ENCODE measurements at regions not wholly inside any gene's neighbourhood (a gene's known extent, or its start where the extent isn't known, plus 50 kb on each side); places are given as distances from the start of the nearest gene placed in this dataset.
"Not testable (repeated sequence)": the region's sequence is repeated elsewhere in the genome, so short reads cannot be mapped to it uniquely, and the experiment has no call there.

- no peak for DNase-seq (ENCODE audit: low read depth in 2 of 2)
Observed at GRCh38 chr22:23450434-23450795, 129.7 kb downstream of the IGLL1 start.

DNA sequence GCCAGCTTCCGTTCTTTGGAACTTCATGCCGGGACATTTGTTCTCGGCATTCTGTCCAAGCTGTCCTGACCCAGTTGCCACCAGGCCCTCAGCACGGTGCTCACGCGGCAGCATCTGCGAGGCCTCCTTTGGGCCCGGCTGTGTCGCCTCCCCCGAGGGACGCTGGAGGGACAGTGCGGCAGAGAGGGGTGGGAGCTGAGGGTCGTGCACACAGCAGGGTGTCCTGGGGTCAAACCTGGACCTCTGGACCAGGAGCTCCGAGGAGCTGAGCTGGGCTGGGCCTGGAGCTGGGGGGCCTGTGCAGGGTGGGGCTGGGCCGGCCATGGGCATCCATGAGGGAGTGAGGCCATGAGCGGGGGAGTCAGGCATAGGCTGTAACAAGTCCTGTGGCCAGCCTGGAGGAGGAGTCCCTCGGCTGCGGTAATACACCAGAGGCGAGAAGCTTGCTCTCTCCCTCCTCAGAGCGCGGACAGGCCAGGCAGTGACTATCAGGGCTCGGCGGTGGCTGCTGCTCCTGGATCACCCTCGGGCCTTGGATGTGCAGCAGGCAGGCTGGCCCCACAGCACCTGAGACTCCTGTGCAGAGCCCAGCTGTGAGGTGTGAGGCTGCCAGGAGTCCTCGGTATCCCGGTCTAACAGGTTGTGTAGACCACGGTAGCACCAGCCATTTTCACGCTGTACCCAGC is 130.2 kb downstream of the IGLL1 start:
- not testable (repeated sequence) for H3K4me3 ChIP-seq (replicated peaks in 1 of 2; ENCODE audit: low read depth in 2 of 2, low read length in 2 of 2); DNase-seq (ENCODE audit: low read depth in 2 of 2)

More at GRCh38 chr22:23450434-23450795, 129.7 kb downstream of the IGLL1 start:
- H3K4me3 ChIP-seq (replicated peaks in 1 of 2; ENCODE audit: low read depth in 2 of 2, low read length in 2 of 2), result no peak overlapping the region
- TF ChIP-seq, protein P1, sequence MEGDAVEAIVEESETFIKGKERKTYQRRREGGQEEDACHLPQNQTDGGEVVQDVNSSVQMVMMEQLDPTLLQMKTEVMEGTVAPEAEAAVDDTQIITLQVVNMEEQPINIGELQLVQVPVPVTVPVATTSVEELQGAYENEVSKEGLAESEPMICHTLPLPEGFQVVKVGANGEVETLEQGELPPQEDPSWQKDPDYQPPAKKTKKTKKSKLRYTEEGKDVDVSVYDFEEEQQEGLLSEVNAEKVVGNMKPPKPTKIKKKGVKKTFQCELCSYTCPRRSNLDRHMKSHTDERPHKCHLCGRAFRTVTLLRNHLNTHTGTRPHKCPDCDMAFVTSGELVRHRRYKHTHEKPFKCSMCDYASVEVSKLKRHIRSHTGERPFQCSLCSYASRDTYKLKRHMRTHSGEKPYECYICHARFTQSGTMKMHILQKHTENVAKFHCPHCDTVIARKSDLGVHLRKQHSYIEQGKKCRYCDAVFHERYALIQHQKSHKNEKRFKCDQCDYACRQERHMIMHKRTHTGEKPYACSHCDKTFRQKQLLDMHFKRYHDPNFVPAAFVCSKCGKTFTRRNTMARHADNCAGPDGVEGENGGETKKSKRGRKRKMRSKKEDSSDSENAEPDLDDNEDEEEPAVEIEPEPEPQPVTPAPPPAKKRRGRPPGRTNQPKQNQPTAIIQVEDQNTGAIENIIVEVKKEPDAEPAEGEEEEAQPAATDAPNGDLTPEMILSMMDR (IDR thresholded peaks at IDR 0.05; ENCODE audit: low read depth, low read length), result no peak

- not testable (repeated sequence) for DNase-seq (ENCODE audit: low read depth in 2 of 2); H3K4me3 ChIP-seq (replicated peaks in 1 of 2; ENCODE audit: low read depth in 2 of 2, low read length in 2 of 2)
Observed at GRCh38 chr22:23448499-23449288, 131.4 kb downstream of the IGLL1 start.

GRCh38 chr22:23446796-23447350 is 133.2 kb downstream of the IGLL1 start:
- H3K4me3 ChIP-seq (replicated peaks in 1 of 2; ENCODE audit: low read depth in 2 of 2, low read length in 2 of 2), result no peak overlapping the region
- TF ChIP-seq, protein P1 (IDR thresholded peaks at IDR 0.05; ENCODE audit: low read depth, low read length), result no peak
- no peak for DNase-seq (ENCODE audit: low read depth in 2 of 2)

DNA sequence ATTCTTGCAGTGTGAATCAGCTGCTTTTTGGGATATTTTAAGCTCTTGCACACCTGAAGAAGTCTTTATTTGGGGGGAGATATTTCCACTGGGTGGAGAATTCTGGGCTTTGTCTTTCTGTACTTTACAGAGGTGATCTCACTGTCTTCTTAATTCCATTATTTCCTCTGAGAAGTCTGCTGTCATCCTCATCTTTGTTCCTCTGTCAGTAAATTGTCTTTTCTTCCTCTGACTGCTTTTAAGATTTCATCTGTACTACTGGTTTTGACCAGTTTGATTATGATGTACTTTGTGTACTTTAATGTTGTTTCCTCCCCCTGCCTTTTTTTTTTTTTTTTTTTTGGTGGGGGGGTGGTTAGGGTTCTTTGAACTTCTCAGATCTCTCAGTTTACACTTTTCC is 133.9 kb downstream of the IGLL1 start:
- not testable (repeated sequence) for DNase-seq (ENCODE audit: low read depth in 2 of 2); H3K4me3 ChIP-seq (replicated peaks in 1 of 2; ENCODE audit: low read depth in 2 of 2, low read length in 2 of 2)

GRCh38 chr22:23443905-23444304 is 136.2 kb downstream of the IGLL1 start:
- DNase-seq (ENCODE audit: low read depth in 2 of 2); H3K4me3 ChIP-seq (replicated peaks in 1 of 2; ENCODE audit: low read depth in 2 of 2, low read length in 2 of 2): not testable (repeated sequence)

- DNase-seq (ENCODE audit: low read depth in 2 of 2); H3K4me3 ChIP-seq (replicated peaks in 1 of 2; ENCODE audit: low read depth in 2 of 2, low read length in 2 of 2): not testable (repeated sequence)
Observed at GRCh38 chr22:23439581-23439980, 140.5 kb downstream of the IGLL1 start.

- H3K4me3 ChIP-seq (replicated peaks in 1 of 2; ENCODE audit: low read depth in 2 of 2, low read length in 2 of 2), result no peak overlapping the region
- TF ChIP-seq, protein P1 (IDR thresholded peaks at IDR 0.05; ENCODE audit: low read depth, low read length), result no peak
- DNase-seq (ENCODE audit: low read depth in 2 of 2), result no peak
Observed at GRCh38 chr22:23438216-23438615, 141.9 kb downstream of the IGLL1 start.

DNA sequence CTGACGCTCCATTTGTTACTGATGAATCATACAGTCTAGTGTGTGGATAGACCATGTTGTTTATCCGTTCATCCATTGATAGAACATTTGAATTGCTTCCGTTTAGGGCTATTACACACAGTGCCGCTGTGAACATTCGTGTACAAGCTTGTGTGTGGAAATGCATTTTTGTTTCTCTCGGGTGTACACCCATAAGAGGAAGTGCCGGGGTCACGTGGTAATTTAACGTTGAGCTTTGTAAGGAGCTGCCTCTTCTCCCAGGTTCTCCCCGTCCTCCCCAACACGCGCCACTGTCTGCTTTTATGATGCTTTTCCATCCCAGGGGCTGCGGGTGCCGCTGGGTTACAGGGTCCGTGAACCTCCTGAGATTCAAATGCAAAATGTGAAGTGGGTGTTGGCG is 142.3 kb downstream of the IGLL1 start:
- no peak overlapping the region for H3K4me3 ChIP-seq (replicated peaks in 1 of 2; ENCODE audit: low read depth in 2 of 2, low read length in 2 of 2)
- DNase-seq (ENCODE audit: low read depth in 2 of 2), result no peak
- TF ChIP-seq, protein P1 (IDR thresholded peaks at IDR 0.05; ENCODE audit: low read depth, low read length), result no peak

GRCh38 chr22:23437107-23437395 is 143.0 kb downstream of the IGLL1 start:
- H3K4me3 ChIP-seq (replicated peaks in 1 of 2; ENCODE audit: low read depth in 2 of 2, low read length in 2 of 2); DNase-seq (ENCODE audit: low read depth in 2 of 2): not testable (repeated sequence)

DNA sequence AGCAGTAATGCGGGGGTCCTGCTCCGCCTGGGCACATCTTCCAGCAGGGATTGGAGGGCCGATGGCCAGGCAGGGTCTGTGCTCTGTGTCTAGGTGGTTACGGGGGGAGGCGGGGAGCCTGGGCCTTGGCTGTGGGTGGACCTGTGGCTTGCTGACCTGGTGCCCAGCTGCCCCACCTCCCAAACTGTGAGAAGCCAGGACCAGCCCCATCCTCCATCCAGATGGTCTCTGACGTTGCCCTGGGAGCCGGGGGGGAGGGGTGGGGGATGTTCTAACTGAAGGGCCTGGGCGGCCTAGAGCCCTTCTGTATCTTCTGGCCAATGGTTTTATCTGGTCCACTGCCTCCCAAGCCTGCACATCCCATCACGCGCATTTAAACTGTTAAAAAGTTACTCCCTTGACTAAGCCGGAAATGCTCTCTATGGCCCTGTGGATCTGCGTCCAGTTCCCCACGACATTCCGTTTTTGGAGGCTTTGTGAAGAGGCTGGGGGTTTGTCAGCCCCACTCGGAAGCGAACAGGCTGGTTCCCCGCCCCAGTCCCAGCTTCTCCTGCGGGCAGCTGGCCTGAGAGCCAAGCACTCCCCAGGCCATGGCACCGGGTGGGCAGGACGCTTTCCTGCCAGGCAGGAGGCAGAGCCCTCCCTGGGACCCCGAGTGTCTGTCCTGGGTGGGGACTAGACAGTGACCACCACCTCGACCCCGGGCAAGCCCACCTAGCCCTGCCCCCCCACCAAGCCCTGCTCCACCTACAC is 143.6 kb downstream of the IGLL1 start:
- not testable (repeated sequence) for DNase-seq (ENCODE audit: low read depth in 2 of 2); H3K4me3 ChIP-seq (replicated peaks in 1 of 2; ENCODE audit: low read depth in 2 of 2, low read length in 2 of 2)

- DNase-seq (ENCODE audit: low read depth in 2 of 2); H3K4me3 ChIP-seq (replicated peaks in 1 of 2; ENCODE audit: low read depth in 2 of 2, low read length in 2 of 2): not testable (repeated sequence)
Observed at GRCh38 chr22:23435186-23435585, 144.9 kb downstream of the IGLL1 start.

Measured in cardiac fibroblast (primary cell).